ENCODE measurements at regions not wholly inside any gene's neighbourhood (a gene's known extent, or its start where the extent isn't known, plus 50 kb on each side); places are given as distances from the start of the nearest gene placed in this dataset.

DNA sequence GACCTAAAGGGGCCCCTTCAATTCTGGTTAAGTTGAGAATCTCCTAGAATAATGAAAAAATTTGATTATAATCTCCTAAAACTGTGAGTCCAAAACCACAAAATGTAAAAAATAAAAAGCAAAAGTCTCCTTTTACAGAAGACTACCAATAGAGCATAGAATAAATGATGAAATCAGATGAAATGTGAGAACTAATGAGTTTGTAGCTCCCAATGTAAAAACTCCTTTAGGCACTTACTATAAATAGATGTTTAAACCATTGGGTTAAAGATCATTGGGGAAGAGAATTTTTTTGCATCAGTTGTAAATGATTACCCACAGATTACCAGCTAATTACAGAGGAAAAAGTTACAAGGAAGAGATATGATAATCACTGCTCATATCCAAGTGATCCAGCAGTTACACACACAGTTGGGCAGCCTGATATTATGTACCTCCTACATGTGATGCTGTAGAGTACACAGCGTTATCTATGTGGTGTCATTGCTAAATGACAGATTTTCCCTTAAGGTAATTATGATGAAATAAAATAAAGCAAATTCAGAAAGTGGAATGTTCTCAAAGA, 282.7 kb upstream of the SEMA3D start:
- Mint-ChIP-seq H3K27me3 (no peaks in the 10 kb centered on the region), H3K27ac (no peak overlapping the region), H3K9me3 (peaks cover 0 to 7% (median 5%) of the 10 kb centered on the region in 7 donors), H3K36me3 (no peaks in the 10 kb centered on the region), H3K4me1 (no peaks in the 10 kb centered on the region), H3K4me3 (no peak overlapping the region)
- ATAC-seq (ENCODE audit: low read depth in 2 of 2) (no peak), DNase-seq (no peak)
- H3K36me3 ChIP-seq (ENCODE audit: control insufficient read depth, insufficient read depth, low read length), result no peaks in the 10 kb centered on the region
- no peaks in the 10 kb centered on the region for H3K27me3 ChIP-seq (ENCODE audit: control insufficient read depth, insufficient read depth, low read length)
- peaks cover 0 to 10% of the 10 kb centered on the region in 2 experiments for H3K9me3 ChIP-seq (ENCODE audit: control insufficient read depth in 2 of 2, low read length in 2 of 2)
- no peak overlapping the region for H3K4me3 ChIP-seq (ENCODE audit: low read depth, low read length)
- H3K27ac ChIP-seq (ENCODE audit: insufficient read depth, low read length, poor library complexity, severe bottlenecking), result no peak overlapping the region
- no peaks in the 10 kb centered on the region for H3K4me1 ChIP-seq (ENCODE audit: control insufficient read depth, insufficient read depth, low read length, poor library complexity, severe bottlenecking)

DNA sequence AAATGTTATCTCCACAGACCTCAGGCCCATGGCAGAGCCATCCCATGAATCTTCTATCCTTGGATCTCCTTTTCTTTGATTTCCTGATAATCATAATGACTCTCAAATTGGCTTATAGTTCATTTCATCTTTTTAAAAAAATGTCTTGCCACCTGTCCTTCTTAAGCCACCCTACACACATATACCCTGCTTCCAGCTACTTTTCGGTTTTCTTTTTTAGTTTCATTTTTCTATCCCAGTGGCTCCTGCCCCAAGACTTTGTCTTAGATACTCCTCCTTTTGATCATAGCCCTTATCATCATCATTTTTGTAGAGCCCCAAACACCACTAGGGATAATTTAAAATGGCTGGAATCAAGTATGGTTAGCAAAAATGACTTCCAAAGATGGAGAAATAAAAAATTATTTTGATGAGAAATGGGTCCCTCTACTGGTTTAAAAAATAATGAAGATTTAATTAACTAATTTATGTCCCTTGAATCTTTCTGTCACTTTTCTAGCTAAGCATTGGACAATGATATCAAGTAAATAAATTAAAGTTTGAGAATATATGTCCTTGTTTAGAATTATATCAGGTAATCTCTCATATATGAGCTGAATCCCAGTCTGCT, 277.3 kb upstream of the SEMA3D start:
- no peak overlapping the region for H3K27ac ChIP-seq (ENCODE audit: insufficient read depth, low read length, poor library complexity, severe bottlenecking)
- H3K4me1 ChIP-seq (ENCODE audit: control insufficient read depth, insufficient read depth, low read length, poor library complexity, severe bottlenecking), result no peaks in the 10 kb centered on the region
- H3K36me3 Mint-ChIP-seq, result no peaks in the 10 kb centered on the region
- H3K4me3 ChIP-seq (ENCODE audit: low read depth, low read length), result no peak overlapping the region
- ATAC-seq (ENCODE audit: low read depth in 2 of 2), result no peak
- DNase-seq, result no peak
- no peak overlapping the region for H3K27ac Mint-ChIP-seq
- H3K4me1 Mint-ChIP-seq, result no peaks in the 10 kb centered on the region
- no peaks in the 10 kb centered on the region for H3K36me3 ChIP-seq (ENCODE audit: control insufficient read depth, insufficient read depth, low read length)
- H3K9me3 Mint-ChIP-seq, result peaks cover 0 to 13% (median 4%) of the 10 kb centered on the region in 7 donors
- no peak overlapping the region for H3K4me3 Mint-ChIP-seq
- peaks cover 0 to 11% of the 10 kb centered on the region in 2 experiments for H3K9me3 ChIP-seq (ENCODE audit: control insufficient read depth in 2 of 2, low read length in 2 of 2)
- H3K27me3 ChIP-seq (ENCODE audit: control insufficient read depth, insufficient read depth, low read length), result no peaks in the 10 kb centered on the region
- no peaks in the 10 kb centered on the region for H3K27me3 Mint-ChIP-seq

DNA sequence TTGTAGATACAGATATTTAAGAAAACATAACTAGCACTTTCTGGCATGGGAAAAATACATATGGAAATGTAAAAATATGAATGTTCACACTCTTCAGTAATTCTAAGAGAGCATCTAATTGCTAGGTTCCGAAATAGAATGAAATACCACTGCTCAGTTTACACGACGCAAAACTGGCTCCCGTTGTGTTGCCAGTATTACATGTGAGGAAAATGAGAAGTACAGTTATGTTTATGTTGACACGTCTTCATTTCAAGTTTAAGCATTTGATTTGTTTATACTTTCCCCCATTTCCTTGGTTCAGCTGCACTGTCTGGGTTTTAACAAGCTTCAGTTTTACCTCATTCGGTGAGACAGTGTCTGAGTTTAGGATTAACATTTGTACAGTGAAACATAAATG, 275.8 kb upstream of the SEMA3D start:
- no peaks in the 10 kb centered on the region for H3K36me3 Mint-ChIP-seq
- no peaks in the 10 kb centered on the region for H3K4me1 Mint-ChIP-seq
- ATAC-seq (ENCODE audit: low read depth in 2 of 2), result no peak
- Histone ChIP-seq H3K27me3 (ENCODE audit: control insufficient read depth, insufficient read depth, low read length) (no peaks in the 10 kb centered on the region), H3K4me3 (ENCODE audit: low read depth, low read length) (no peak overlapping the region), H3K36me3 (ENCODE audit: control insufficient read depth, insufficient read depth, low read length) (no peaks in the 10 kb centered on the region), H3K27ac (ENCODE audit: insufficient read depth, low read length, poor library complexity, severe bottlenecking) (no peak overlapping the region), H3K4me1 (ENCODE audit: control insufficient read depth, insufficient read depth, low read length, poor library complexity, severe bottlenecking) (no peaks in the 10 kb centered on the region), H3K9me3 (ENCODE audit: control insufficient read depth in 2 of 2, low read length in 2 of 2) (peaks cover 0 to 11% of the 10 kb centered on the region in 2 experiments)
- H3K9me3 Mint-ChIP-seq, result peaks cover 0 to 11% (median 4%) of the 10 kb centered on the region in 7 donors
- H3K27me3 Mint-ChIP-seq, result no peaks in the 10 kb centered on the region
- H3K27ac Mint-ChIP-seq, result no peak overlapping the region
- no peak overlapping the region for H3K4me3 Mint-ChIP-seq
- no peak for DNase-seq

DNA sequence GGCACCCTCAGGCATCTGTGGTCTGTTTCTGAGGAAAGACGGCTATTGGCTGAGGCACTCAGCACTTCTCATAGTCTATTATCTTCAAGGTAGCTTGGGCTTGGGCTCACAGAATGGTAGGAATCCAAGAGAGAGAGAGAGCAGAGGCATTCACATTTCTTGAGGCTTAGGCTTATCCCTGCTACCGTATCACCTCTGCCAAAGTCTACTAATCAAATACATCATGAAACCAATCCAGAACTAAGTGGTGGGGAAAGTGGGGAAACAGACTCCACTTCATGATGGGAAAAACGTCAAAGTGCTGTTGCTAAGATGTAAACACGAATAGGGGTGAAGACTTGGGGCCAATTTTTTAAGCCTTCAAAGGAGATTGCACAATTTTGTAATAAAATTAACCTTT, 271.1 kb upstream of the SEMA3D start:
- Histone ChIP-seq H3K27me3 (ENCODE audit: control insufficient read depth, insufficient read depth, low read length) (no peaks in the 10 kb centered on the region), H3K4me3 (ENCODE audit: low read depth, low read length) (no peak overlapping the region), H3K4me1 (ENCODE audit: control insufficient read depth, insufficient read depth, low read length, poor library complexity, severe bottlenecking) (no peaks in the 10 kb centered on the region), H3K27ac (ENCODE audit: insufficient read depth, low read length, poor library complexity, severe bottlenecking) (no peak overlapping the region), H3K9me3 (ENCODE audit: control insufficient read depth in 2 of 2, low read length in 2 of 2) (no peaks in the 10 kb centered on the region), H3K36me3 (ENCODE audit: control insufficient read depth, insufficient read depth, low read length) (no peaks in the 10 kb centered on the region)
- no peaks in the 10 kb centered on the region for H3K36me3 Mint-ChIP-seq
- H3K9me3 Mint-ChIP-seq, result peaks cover 0 to 10% (median 6%) of the 10 kb centered on the region in 7 donors
- ATAC-seq (ENCODE audit: low read depth in 2 of 2), result no peak
- no peak overlapping the region for H3K4me3 Mint-ChIP-seq
- no peaks in the 10 kb centered on the region for H3K4me1 Mint-ChIP-seq
- DNase-seq, result no peak
- no peak overlapping the region for H3K27ac Mint-ChIP-seq
- H3K27me3 Mint-ChIP-seq, result no peaks in the 10 kb centered on the region

DNA sequence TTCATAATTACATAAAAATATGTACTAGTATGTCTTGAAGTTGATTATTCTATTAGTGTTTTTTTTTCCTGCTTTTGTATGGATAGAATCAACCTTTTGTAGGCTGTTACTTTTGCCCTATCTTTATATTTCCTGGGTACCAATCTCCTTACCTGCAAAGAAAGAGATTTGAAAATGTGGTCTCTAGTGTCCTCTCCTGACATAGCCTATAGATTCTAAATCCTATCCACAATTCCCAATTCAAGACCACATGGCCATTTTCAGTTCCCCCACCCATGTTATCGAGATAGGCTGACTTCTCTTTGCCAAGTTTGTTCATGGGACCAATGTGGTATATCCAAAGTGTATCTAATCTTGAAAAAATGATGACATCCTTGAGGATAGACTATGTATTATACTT, 269.4 kb upstream of the SEMA3D start:
- Histone ChIP-seq H3K27ac (ENCODE audit: insufficient read depth, low read length, poor library complexity, severe bottlenecking) (no peak overlapping the region), H3K36me3 (ENCODE audit: control insufficient read depth, insufficient read depth, low read length) (no peaks in the 10 kb centered on the region), H3K4me3 (ENCODE audit: low read depth, low read length) (no peak overlapping the region), H3K9me3 (ENCODE audit: control insufficient read depth in 2 of 2, low read length in 2 of 2) (no peaks in the 10 kb centered on the region), H3K27me3 (ENCODE audit: control insufficient read depth, insufficient read depth, low read length) (no peaks in the 10 kb centered on the region), H3K4me1 (ENCODE audit: control insufficient read depth, insufficient read depth, low read length, poor library complexity, severe bottlenecking) (no peaks in the 10 kb centered on the region)
- DNase-seq, result no peak
- H3K4me3 Mint-ChIP-seq, result no peak overlapping the region
- no peaks in the 10 kb centered on the region for H3K36me3 Mint-ChIP-seq
- H3K9me3 Mint-ChIP-seq, result peaks cover 0 to 10% (median 4%) of the 10 kb centered on the region in 7 donors
- H3K27ac Mint-ChIP-seq, result no peak overlapping the region
- no peaks in the 10 kb centered on the region for H3K27me3 Mint-ChIP-seq
- no peak for ATAC-seq (ENCODE audit: low read depth in 2 of 2)
- H3K4me1 Mint-ChIP-seq, result no peaks in the 10 kb centered on the region

DNA sequence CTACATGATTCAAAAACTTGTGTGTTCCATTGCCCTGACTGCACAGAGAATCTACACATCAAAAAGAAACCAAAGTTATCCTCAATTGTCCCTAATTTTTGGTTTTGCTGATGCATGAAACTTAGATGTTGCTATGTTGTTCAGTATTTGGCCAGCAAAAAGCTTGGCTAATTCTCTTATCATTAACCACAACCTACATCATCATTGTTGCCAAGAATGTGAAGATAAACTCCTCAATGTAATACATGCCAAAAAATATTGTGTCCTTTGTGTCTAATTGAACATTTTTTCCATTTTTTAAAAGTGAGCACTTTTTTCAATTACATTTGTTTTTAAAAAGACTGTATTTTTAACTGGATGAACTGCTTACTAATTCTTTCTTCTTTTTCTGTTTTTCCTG, 268.0 kb upstream of the SEMA3D start:
- no peaks in the 10 kb centered on the region for H3K27me3 Mint-ChIP-seq

DNA sequence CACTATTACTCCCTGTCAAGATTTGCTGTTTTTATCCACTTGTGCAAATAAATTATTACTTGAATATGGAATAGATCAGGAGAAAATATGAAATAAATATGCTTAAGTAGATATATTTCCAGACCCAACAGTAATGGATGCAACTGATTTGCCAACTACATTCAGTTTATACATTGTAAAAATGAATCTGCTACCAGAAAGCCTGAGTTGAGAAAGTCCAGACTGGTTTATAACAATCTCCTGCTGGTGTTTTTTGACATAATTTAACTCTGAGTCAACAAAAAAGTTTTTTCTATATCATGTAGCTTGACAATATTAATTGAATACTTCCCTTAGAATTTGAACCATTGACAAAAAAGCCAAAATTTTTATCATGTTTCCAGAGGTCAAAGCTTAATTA, 265.8 kb upstream of the SEMA3D start:
- Mint-ChIP-seq H3K9me3 (peaks cover 0 to 18% (median 5%) of the 10 kb centered on the region in 7 donors), H3K36me3 (no peaks in the 10 kb centered on the region), H3K4me3 (no peak overlapping the region), H3K27ac (no peak overlapping the region), H3K27me3 (no peaks in the 10 kb centered on the region), H3K4me1 (no peaks in the 10 kb centered on the region)
- no peaks in the 10 kb centered on the region for H3K4me1 ChIP-seq (ENCODE audit: control insufficient read depth, insufficient read depth, low read length, poor library complexity, severe bottlenecking)
- no peak overlapping the region for H3K27ac ChIP-seq (ENCODE audit: insufficient read depth, low read length, poor library complexity, severe bottlenecking)
- DNase-seq, result no peak
- H3K9me3 ChIP-seq (ENCODE audit: control insufficient read depth in 2 of 2, low read length in 2 of 2), result no peaks in the 10 kb centered on the region
- no peaks in the 10 kb centered on the region for H3K36me3 ChIP-seq (ENCODE audit: control insufficient read depth, insufficient read depth, low read length)
- ATAC-seq (ENCODE audit: low read depth in 2 of 2), result no peak
- H3K27me3 ChIP-seq (ENCODE audit: control insufficient read depth, insufficient read depth, low read length), result no peaks in the 10 kb centered on the region
- no peak overlapping the region for H3K4me3 ChIP-seq (ENCODE audit: low read depth, low read length)

More for the DNA sequence above, 268.0 kb upstream of the SEMA3D start:
- Mint-ChIP-seq H3K4me3 (no peak overlapping the region), H3K9me3 (peaks cover 0 to 11% (median 8%) of the 10 kb centered on the region in 7 donors), H3K4me1 (no peaks in the 10 kb centered on the region), H3K27ac (no peak overlapping the region), H3K36me3 (no peaks in the 10 kb centered on the region)
- H3K4me1 ChIP-seq (ENCODE audit: control insufficient read depth, insufficient read depth, low read length, poor library complexity, severe bottlenecking), result no peaks in the 10 kb centered on the region
- DNase-seq, result no peak
- no peaks in the 10 kb centered on the region for H3K36me3 ChIP-seq (ENCODE audit: control insufficient read depth, insufficient read depth, low read length)
- no peaks in the 10 kb centered on the region for H3K9me3 ChIP-seq (ENCODE audit: control insufficient read depth in 2 of 2, low read length in 2 of 2)
- no peak for ATAC-seq (ENCODE audit: low read depth in 2 of 2)
- H3K27me3 ChIP-seq (ENCODE audit: control insufficient read depth, insufficient read depth, low read length), result no peaks in the 10 kb centered on the region
- no peak overlapping the region for H3K4me3 ChIP-seq (ENCODE audit: low read depth, low read length)
- no peak overlapping the region for H3K27ac ChIP-seq (ENCODE audit: insufficient read depth, low read length, poor library complexity, severe bottlenecking)

DNA sequence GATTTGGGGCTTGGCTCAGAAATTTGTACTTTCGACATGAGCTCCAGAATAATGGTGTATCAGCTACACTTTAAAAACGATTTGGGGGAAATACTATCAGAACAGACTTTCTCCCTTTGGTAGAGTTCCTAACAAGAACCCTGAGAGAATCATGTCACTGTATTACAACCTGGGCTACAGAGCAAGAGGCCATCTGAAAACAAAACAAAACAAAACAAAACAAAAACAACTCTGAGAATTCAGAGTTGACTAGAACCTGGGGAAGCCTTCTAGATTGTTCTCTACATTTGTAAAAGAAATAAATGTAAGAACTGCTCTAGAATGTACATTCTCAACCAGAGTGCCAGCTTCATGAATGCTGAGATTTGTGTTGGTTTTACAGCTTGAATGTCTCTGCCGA, 262.6 kb upstream of the SEMA3D start:
- H3K27ac ChIP-seq (ENCODE audit: insufficient read depth, low read length, poor library complexity, severe bottlenecking), result no peak overlapping the region
- no peaks in the 10 kb centered on the region for H3K9me3 ChIP-seq (ENCODE audit: control insufficient read depth in 2 of 2, low read length in 2 of 2)
- H3K27ac Mint-ChIP-seq, result no peak overlapping the region
- no peaks in the 10 kb centered on the region for H3K36me3 Mint-ChIP-seq
- no peak overlapping the region for H3K4me3 Mint-ChIP-seq
- DNase-seq, result no peak
- no peaks in the 10 kb centered on the region for H3K27me3 ChIP-seq (ENCODE audit: control insufficient read depth, insufficient read depth, low read length)
- no peaks in the 10 kb centered on the region for H3K36me3 ChIP-seq (ENCODE audit: control insufficient read depth, insufficient read depth, low read length)
- no peaks in the 10 kb centered on the region for H3K27me3 Mint-ChIP-seq
- H3K9me3 Mint-ChIP-seq, result peaks cover 2 to 13% (median 4%) of the 10 kb centered on the region in 7 donors
- H3K4me1 ChIP-seq (ENCODE audit: control insufficient read depth, insufficient read depth, low read length, poor library complexity, severe bottlenecking), result no peaks in the 10 kb centered on the region
- no peak overlapping the region for H3K4me3 ChIP-seq (ENCODE audit: low read depth, low read length)
- no peak for ATAC-seq (ENCODE audit: low read depth in 2 of 2)
- no peaks in the 10 kb centered on the region for H3K4me1 Mint-ChIP-seq

Measured in CD4-positive, CD25-positive, alpha-beta regulatory T cell (primary cell).